Thyroid gland (tissue), 4 donors: ENCODE measurements at regions not wholly inside any gene's neighbourhood (a gene's known extent, or its start where the extent isn't known, plus 50 kb on each side); places are given as distances from the start of the nearest gene placed in this dataset.

Source experiments
- DNase-seq, 2 donors: peaks; one replicate each; pipeline ENCODE4 v3.0.0-alpha.2; 2019
- H3K27ac ChIP-seq, 3 donors: fragments of 200-600 bp; sonication (generic); 1 replicate in 2 of 3; 2 replicates in 1 of 3; pipeline ENCODE4 v1.5.1; 2016 to 2019; ENCODE audit warnings: mild to moderate bottlenecking in 1 of 3, moderate library complexity in 1 of 3
- H3K27me3 ChIP-seq: fragments of 200-600 bp; sonication (generic); one replicate; pipeline ENCODE4 v1.5.1; 2019
- H3K36me3 ChIP-seq, 2 donors: fragments of 200-600 bp; sonication (generic); one replicate each; pipeline ENCODE4 v1.5.1; 2016 to 2019
- H3K4me1 ChIP-seq, 2 donors: fragments of 200-600 bp; sonication (generic); one replicate each; pipeline ENCODE4 v1.5.1; 2017 to 2019
- H3K4me3 ChIP-seq, 3 donors: fragments of 200-600 bp; sonication (generic); replicated peaks in 1 of 3; 1 replicate in 2 of 3; 2 replicates in 1 of 3; pipeline ENCODE4 v1.5.1; 2016; ENCODE audit warnings: mild to moderate bottlenecking in 1 of 3
- H3K9me3 ChIP-seq: fragments of 200-600 bp; sonication (generic); one replicate; pipeline ENCODE4 v1.5.1; 2017
- POLR2A ChIP-seq, 2 donors: fragments of 450-650 bp; IDR thresholded peaks; one replicate each; pipeline ENCODE4 v1.6.1; 2017; ENCODE audit warnings: antibody characterized with exemption in 2 of 2, mild to moderate bottlenecking in 2 of 2, moderate library complexity in 1 of 2
- WGBS, 2 donors: methylation state at CpG; one replicate each; pipeline ENCODE4 v1.1.5; 2017; 5-methylcytosine and 5-hydroxymethylcytosine counted together
- intact Hi-C: fragments of 100-400 bp; cut with DNase I; formaldehyde crosslinking; loops from one replicate; pipeline ENCODE4 v1.15.1; 2023
- TF ChIP-seq, protein P1 (sequence below), 6 experiments: fragments of 200-600 bp in 3 of 6; fragments of 450-650 bp in 3 of 6; sonication (generic) in 3 of 6; IDR thresholded peaks; one replicate each; pipeline ENCODE4 v1.5.1; 2016 to 2019; ENCODE audit warnings: antibody characterized with exemption in 6 of 6, mild to moderate bottlenecking in 2 of 6, inconsistent platforms in 1 of 6, moderate library complexity in 1 of 6

DNA sequence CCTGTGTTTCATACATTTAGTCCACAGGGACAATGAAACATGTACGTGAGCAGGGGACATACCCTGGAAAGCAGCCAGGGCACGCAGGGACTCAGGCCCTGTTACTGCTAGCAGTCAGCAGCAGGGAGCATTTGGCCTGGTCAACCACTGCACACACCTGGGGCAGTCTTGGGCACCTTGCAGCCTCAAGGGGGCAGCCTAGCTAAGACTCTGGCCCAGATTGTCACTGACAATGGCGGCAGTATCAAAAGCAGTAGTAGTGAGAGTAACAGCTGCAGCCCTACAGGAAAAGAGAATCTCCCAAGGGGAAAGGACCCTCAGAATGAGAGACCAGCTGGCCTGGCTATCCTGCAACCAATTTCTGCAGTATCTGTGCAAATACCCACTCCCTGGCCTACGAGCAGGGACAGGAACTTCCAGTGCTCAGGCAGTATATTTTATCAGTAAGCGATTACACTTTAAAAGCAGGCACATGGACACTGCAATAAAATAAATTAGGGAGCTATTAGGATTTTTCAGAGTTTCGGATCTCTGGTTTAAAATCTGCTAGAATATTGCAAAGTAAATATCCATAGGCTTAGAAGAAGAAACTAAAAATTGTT is 475.6 kb downstream of the LTN1 start:
- intact Hi-C loops = loop anchor here (10.0 kb wide), 1 partner anchor 228 kb away; no protein-coding TSS in a partner anchor
- Histone ChIP-seq H3K9me3 (no peaks in the 10 kb centered on the region), H3K4me1 (no peaks in the 10 kb centered on the region), H3K4me3 (no peak overlapping the region), H3K27me3 (no peaks in the 10 kb centered on the region), H3K27ac (no peak overlapping the region), H3K36me3 (no peaks in the 10 kb centered on the region)
- 52 to 59% methylated on average over 6 of the region's 6 CpGs for WGBS, 2 donors
- TF ChIP-seq, protein P1, sequence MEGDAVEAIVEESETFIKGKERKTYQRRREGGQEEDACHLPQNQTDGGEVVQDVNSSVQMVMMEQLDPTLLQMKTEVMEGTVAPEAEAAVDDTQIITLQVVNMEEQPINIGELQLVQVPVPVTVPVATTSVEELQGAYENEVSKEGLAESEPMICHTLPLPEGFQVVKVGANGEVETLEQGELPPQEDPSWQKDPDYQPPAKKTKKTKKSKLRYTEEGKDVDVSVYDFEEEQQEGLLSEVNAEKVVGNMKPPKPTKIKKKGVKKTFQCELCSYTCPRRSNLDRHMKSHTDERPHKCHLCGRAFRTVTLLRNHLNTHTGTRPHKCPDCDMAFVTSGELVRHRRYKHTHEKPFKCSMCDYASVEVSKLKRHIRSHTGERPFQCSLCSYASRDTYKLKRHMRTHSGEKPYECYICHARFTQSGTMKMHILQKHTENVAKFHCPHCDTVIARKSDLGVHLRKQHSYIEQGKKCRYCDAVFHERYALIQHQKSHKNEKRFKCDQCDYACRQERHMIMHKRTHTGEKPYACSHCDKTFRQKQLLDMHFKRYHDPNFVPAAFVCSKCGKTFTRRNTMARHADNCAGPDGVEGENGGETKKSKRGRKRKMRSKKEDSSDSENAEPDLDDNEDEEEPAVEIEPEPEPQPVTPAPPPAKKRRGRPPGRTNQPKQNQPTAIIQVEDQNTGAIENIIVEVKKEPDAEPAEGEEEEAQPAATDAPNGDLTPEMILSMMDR (IDR thresholded peaks at IDR 0.05) = peak in 4 of 6 experiments; percentile 34 to 70 (median 56)
- no peak for TF ChIP-seq POLR2A (IDR thresholded peaks at IDR 0.05)
- peak; percentile 68 to 76 for DNase-seq

DNA sequence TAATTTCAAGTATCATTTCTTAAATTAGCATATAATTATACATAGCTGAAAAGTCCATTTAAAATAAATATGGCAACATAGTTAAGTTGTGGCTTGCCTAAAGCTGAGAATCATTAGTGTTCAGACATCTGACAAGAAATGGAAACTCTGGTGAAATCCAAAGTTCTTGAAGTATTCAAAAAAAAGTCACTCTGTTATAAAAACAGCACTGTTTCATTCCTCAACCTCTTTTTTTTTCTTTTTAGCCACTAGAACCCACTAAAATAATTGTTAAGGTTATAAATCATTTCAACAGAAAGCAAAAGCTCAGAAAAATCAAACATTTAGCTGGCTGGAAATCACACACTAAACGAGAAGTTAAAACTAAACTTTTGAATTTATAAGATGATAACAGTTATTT is 476.7 kb downstream of the LTN1 start:
- no peaks in the 10 kb centered on the region for H3K9me3 ChIP-seq
- no peak overlapping the region for H3K27ac ChIP-seq
- H3K36me3 ChIP-seq = no peaks in the 10 kb centered on the region
- H3K4me1 ChIP-seq = no peaks in the 10 kb centered on the region
- H3K4me3 ChIP-seq = no peak overlapping the region
- intact Hi-C loops = loop anchor here (10.0 kb wide), 1 partner anchor 229 kb away; no protein-coding TSS in a partner anchor
- TF ChIP-seq, protein P1 (IDR thresholded peaks at IDR 0.05) = no peak
- no peak for TF ChIP-seq POLR2A (IDR thresholded peaks at IDR 0.05)
- H3K27me3 ChIP-seq = no peaks in the 10 kb centered on the region
- WGBS, 2 donors = 81 to 83% methylated on average over 1 of the region's 1 CpG
- DNase-seq = no peak

DNA sequence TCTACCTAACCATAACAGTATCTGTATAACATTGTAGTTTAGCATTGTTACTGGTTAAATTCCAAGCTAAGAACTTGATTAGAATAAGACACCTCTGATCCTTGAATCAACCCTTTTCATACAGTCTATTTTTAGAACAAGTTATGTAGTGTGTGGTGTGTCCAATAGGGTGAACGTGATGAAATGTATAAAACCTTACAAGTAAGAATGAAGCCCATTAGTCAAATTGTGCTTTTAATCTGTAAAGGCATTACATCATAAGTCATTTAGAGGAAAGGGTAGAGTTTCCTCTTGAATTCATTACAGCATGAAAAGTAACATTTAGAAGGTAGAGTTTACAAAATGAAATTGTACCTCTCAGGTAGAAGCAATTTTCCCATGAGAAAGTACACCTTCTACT is 479.2 kb downstream of the LTN1 start:
- no peaks in the 10 kb centered on the region for H3K27me3 ChIP-seq
- TF ChIP-seq, protein P1 (IDR thresholded peaks at IDR 0.05) = no peak
- no peak for TF ChIP-seq POLR2A (IDR thresholded peaks at IDR 0.05)
- no peak for DNase-seq
- no peak overlapping the region for H3K4me3 ChIP-seq
- intact Hi-C loops = loop anchor here (10.0 kb wide), 1 partner anchor 231 kb away; no protein-coding TSS in a partner anchor
- H3K36me3 ChIP-seq = no peaks in the 10 kb centered on the region
- H3K27ac ChIP-seq = no peak overlapping the region
- H3K4me1 ChIP-seq = no peaks in the 10 kb centered on the region
- no peaks in the 10 kb centered on the region for H3K9me3 ChIP-seq
- WGBS, 2 donors = 43 to 57% methylated on average over 1 of the region's 1 CpG

- no peak for DNase-seq
- no peaks in the 10 kb centered on the region for H3K9me3 ChIP-seq
- WGBS, 2 donors = 55 to 57% methylated on average over 3 of the region's 3 CpGs
- intact Hi-C loops = no loop called here
- no peaks in the 10 kb centered on the region for H3K36me3 ChIP-seq
- TF ChIP-seq, protein P1 (IDR thresholded peaks at IDR 0.05) = no peak
- no peak for TF ChIP-seq POLR2A (IDR thresholded peaks at IDR 0.05)
- no peak overlapping the region for H3K27ac ChIP-seq
- H3K4me1 ChIP-seq = no peaks in the 10 kb centered on the region
- H3K4me3 ChIP-seq = no peak overlapping the region
- no peaks in the 10 kb centered on the region for H3K27me3 ChIP-seq
Measured at GRCh38 chr21:28509031-28509430, 483.6 kb downstream of the LTN1 start.

- H3K27me3 ChIP-seq = no peaks in the 10 kb centered on the region
- H3K36me3 ChIP-seq = no peaks in the 10 kb centered on the region
- TF ChIP-seq POLR2A (IDR thresholded peaks at IDR 0.05) = no peak
- TF ChIP-seq, protein P1 (IDR thresholded peaks at IDR 0.05) = no peak
- intact Hi-C loops = no loop called here
- DNase-seq = no peak
- no peaks in the 10 kb centered on the region for H3K4me1 ChIP-seq
- H3K4me3 ChIP-seq = no peak overlapping the region
- no peak overlapping the region for H3K27ac ChIP-seq
- no peaks in the 10 kb centered on the region for H3K9me3 ChIP-seq
Measured at GRCh38 chr21:28508126-28508525, 484.6 kb downstream of the LTN1 start.
